CD4-positive, alpha-beta T cell treated with Interleukin-2 at 100 ng/mL for 4 hours (primary cell): ENCODE measurements at regions not wholly inside any gene's neighbourhood (a gene's known extent, or its start where the extent isn't known, plus 50 kb on each side); places are given as distances from the start of the nearest gene placed in this dataset.
A peak's percentile ranks its signal among the peaks of the same experiment; 100 is the strongest.

Experiments
- DNase-seq: peaks from one replicate; pipeline ENCODE4 v3.0.0-alpha.2; 2020; ENCODE audit warnings: low spot score

DNA sequence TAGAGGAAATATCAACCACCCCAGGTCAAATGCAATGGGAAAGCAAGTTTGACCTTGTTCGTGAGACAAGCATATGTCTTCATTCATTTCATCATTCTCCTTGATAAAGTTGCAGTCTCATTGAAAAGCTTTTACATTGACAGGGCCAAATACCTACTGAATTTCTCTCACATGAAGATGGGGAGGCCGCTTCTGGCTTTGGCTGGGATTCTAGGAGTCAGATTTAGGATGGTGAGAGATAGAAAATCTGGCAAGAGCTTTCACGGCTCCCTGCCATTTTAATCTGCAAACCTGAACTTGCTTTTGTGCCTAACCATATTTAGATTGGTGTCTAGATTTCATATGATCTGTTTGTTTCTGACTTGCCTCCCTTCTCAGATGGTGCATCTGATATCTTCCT, 88.0 kb downstream of the TMEM100 start:
- no peak for DNase-seq

DNA sequence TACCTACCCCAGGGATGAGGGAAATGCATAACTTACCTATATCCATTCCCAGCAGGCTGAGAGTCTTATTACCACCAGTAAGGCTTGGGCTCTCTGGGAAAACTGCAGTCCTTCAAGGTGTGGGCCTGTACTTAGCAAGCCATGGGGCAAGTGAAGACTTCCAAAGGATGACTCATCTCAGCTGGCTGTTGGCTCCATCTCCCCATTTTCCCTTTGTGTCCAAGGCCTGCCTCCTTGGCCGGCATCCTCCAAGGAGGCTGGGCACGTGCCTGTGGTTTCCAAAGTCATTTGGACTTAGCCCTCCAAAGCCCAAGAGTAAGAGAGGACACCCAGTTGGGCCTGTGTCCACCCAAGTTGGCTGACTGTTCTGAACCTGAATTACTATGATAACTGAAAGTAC, 89.8 kb downstream of the TMEM100 start:
- DNase-seq: no peak

DNA sequence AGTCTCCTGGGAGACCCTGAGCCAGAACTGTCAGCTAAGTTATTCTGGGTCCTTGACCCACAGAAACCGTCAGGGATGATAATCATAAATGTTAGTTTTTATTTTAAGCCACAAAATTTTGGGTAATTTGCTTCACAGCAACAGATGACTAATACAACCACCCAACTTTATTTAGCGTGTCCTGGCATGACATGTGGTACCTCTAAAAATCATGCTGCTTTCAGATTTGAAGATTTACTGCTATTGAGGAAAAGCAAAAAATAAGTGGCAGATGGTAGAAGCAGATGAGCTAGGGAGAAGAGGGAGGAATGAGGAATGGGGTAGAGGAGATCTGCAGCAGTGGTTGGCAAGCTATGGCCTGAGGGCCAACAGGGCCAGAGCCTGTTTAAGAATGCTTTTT, 90.4 kb downstream of the TMEM100 start:
- DNase-seq: no peak

DNA sequence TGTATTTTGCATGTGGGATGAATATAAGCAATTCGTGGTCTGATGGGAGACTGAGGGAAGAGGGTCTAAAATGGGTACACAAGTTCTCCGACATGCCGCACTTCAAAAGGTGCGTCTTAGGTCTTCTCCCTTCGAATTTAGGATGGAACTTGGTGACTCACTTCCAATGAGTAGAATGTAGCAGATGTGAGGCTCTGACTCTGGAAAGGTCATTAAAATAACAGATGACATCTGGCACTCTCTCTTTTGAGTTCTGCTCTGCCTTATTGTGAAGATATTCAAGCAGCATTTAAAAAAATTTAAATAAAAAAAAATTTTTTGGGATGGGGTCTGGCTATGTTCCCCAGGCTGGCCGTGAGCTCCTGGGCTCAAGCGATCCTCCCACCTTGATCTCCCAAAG, 92.7 kb downstream of the TMEM100 start:
- DNase-seq: no peak

DNA sequence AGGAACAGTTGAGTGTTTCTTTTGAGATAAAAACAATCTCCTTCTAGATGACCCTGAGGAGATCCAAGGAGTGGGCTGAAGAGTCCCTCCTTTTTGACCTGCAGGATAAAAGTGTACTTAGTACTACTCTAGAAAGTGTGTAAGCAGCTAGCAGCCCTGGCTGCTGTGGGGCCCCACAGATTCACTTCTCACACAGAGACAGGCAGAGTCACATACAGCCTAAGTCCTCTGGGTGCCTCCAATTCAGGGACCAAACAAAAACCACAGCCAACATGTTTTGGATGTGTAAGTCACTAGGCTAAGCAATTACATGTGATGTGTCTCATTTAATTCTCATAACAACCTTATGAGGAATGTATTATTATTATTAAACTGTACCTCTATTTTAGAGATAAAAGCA, 97.1 kb downstream of the TMEM100 start:
- no peak for DNase-seq

DNA sequence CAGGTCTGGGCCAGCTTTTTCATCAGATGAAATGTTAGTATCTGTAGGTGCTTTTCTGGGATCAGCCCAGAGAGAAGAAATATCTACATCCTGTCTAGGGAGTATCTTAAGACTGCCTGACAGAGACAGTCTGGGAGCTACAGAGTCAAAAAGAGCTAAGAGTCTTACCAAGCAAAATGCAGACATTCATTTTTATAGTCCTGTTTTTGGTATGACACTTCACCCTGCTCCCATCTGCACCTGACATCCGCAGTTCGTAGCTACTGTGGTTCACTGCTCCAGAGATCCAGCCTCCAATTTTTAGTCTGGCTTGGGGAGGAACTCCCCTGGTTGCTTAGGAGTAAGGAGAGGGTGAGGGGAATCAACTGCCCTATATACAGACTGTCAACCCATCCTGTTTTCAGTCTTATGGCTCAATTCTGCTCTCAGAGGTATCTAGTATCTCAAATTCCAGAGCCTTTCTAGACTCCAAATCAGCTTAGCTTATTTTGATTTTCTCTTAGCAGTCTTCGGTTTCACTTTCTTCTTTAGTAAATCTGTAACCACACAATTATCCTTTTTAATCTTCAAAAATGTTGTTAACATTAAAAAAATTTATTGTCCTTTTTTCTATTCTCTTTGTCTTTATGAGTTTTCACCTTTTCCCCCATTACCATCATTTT, 97.8 kb downstream of the TMEM100 start:
- DNase-seq: no peak

DNA sequence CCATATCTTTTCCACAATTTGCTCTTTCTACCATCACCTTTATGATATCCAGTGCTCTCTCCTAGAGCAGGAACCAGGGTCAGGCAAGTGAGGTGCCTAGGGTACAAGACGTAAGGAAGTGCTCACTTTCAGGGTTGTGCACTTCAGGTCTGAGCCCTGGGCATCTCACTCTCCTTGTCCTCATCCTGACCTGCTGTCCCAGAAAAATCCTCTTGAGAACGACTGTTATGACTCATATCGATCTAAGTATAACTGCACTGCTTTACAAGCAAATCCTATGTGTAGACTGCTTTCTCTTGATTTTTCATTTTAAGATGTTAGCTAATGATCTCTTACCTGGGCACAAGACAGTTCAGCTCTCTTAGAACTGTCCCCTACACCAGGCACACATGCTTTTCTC, 100.1 kb downstream of the TMEM100 start:
- no peak for DNase-seq

DNA sequence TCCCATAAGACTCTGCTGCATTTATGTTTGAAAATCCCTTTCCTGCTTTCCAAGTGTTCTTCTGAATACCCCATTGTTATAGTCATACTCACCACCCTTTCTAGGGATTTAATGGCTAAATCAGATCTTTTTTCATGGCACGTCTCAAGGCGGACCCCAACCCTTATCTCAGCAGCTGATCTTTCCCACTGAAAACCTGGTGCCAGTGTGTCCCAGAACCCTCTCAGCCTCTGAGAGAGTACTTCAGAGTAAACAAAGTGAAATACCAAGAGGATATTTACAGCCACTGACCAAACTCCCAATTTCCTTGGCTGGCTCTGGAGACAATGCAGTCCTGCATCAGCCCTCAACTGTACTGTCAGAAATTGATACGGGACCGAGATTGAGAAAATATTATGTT, 101.7 kb downstream of the TMEM100 start:
- no peak for DNase-seq

DNA sequence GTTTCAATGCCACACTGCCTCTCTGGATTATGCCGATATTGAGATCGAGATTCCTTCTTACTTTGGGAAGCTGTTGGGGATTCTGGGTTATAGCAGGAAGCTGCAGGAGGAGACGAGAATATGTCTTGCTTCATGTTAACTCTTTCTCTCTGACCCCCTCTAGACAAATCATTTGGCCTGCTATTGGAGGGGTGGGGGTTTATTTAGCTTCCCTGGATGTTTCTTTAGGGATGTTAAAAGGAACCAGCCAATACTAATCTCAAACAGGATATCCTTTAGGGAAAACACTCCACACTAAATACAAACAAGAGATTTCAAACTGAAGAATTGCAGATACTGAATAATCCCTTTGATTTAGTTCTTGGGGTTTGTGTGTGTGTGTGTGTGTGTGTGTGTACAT, 102.6 kb downstream of the TMEM100 start:
- no peak for DNase-seq

DNA sequence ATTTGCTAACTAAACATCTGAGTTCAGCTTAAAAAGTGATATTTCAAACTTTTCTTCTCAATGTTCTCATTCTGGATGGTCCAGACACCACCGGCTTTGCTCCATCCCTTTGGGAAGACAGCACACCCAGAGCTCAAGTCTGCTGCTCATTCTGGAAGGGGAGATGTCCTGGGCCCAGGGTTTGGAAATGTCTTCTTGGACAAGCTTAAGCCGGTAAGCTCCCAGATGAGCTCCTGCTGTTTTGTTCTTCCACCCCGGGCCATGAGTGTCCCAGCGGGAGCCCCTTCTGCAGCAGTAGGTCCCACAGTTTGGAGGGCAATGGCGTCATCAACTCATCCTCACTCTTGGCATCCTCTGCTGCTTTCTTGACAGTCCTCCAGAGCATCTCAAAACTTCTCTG, 105.2 kb downstream of the TMEM100 start:
- DNase-seq: no peak

DNA sequence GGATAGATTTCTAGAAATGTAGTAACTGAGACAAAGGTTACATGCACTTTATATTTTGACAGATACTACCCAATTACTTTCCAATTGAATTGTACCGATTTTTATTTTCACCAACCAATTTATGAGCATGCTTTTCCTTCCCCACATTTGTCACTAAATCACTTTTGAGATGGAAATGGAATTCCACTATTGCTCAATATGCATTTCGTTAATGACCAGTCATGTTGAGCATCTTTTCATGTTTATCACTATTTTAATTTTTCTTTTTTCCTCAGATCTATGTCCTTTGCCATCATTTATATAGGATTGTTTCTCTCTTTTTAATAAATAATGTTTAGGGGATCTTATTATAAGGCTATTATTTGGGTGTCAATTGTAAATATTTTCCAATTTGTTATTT, 102.8 kb upstream of the SMIM36 start:
- DNase-seq: no peak

DNA sequence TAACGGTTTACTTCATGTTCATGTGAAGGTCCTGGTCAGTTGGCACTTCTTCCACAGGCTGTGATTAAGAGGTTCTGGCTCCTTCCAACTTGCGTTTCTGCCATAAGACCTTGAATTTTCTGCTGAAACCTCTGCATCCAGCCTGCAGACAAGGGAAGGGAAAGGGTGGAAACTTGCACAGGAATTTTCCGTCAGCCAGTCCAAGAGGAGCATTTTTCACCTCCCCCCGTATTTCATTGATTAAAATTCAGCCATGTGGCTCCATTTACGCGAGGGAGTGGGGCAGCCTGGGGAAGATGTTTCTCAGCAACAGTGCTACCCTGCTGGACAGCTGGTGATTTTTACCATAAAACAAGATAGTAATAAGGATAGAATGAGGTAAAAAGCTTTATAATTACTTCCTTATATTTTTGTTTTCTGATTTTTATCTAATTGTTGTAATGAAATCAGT, 101.5 kb upstream of the SMIM36 start:
- DNase-seq: no peak

DNA sequence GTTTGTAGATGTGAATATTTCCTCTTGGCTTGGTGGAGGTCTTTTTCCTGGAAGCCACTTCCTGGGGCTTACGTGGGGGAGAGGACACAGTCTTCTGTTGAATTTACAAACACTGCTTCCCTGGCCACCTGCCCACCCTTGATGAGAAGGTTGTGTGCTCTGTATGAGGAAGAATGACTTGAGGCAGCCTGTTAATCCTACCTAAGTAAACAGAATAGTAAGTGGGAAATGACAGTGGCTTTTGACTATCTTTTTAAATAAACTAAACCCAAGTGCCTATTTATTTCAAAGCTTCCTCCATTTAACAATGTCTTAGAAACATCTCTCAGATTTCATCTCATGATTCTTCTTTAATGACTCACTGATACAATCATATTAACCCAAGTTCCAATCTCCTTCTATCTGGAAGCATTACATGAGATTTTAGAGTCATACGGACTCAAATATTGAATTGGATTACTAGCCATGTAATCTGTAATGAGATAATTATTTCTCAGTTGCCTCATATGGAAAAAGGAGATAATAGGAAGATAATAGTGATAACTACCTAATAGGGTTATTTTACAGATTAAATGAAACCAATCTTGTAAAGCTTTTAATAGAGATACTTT, 96.6 kb upstream of the SMIM36 start:
- no peak for DNase-seq

DNA sequence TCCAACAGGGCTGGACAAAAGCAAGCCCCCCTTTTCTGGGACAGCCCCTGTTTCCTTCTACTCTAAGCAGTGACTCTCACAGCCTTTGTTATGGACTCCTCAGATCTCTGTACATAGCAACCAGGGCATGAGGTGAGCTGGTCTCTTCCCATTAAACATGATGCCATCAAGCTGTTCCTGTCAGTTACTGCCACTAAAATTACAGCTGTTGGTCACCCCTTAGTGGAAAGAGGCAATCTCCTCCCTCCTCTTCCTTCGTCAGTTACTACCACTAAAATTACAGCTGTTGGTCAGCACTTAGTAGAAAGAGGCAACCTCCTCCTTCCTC, 95.2 kb upstream of the SMIM36 start:
- DNase-seq: no peak

DNA sequence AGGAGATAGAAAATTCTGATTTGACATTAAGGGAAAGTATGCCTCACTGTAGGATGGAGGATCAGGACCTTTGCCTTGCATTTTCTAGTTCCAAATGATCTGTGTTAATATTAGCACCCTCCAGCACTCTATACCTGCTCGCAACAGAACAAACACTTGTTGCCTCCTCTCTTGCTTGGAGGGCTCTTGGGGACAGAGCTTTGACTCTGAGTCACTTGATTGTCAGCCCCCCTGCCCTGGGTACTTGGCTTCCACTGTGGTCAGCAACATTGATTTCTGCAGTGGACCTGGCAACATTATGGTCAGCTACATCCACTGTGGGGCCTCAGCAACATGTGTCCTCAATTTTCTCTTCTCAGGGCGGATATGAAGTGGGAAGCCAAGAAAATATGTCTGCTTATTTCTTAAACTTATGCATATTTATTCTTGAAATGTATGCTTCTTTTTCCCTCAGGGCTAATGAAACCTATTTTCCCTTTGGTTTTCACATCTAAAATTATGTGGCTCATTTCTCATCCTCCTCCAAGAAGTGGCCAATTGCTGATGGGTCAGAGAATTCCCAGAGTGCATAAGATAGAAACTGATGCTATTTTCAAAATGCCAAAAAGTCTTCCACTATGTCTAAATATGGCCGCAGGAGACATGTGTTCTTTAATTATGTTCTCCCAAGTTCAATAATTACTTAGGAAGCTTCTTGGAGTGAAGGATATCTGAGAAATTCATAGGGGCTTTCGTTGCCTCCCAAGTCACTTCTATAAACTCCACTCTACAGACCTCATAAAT, 94.6 kb upstream of the SMIM36 start:
- no peak for DNase-seq

DNA sequence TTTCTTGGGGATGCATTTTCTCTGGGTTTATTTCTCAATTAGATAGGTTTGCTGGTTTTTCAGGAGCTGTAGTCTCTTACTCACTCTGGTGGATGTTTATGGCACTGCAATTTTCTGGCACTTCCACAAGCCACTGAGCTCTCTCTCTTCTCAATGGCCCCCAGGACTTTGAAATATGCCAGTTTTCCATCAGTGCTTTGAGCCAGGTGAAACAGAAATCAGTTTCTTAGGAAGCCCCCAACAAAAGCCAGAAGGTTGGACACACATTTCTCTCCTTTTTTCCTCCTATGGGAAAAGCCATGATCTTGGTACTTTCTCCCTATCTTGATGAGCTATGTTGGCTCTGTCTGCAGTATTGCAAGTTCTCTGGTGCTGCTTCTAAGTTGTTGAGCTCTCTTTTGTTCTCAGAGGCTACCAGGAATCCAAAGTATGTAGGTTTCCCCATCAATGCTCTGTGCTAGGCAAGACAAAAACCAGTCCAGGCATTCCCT, 90.7 kb upstream of the SMIM36 start:
- DNase-seq: peak; percentile 41

DNA sequence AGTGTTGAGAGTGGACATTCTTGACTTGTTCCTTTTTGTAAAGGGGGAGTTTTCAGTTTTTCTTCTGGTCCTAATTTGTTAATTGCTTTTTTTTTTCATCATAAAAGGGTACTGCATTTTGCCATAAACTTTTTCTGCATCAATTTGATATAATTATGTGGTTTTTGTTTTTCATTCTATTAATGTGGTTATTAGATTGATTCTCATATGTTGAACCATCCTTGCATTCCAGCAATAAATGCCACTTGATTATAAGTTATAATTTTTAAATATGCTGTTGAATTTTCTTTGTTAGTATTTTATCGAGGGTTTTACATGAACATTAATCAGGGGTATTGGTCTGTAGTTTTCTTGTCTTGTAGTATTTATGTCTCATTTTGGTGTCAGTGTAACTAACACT, 87.2 kb upstream of the SMIM36 start:
- no peak for DNase-seq

DNA sequence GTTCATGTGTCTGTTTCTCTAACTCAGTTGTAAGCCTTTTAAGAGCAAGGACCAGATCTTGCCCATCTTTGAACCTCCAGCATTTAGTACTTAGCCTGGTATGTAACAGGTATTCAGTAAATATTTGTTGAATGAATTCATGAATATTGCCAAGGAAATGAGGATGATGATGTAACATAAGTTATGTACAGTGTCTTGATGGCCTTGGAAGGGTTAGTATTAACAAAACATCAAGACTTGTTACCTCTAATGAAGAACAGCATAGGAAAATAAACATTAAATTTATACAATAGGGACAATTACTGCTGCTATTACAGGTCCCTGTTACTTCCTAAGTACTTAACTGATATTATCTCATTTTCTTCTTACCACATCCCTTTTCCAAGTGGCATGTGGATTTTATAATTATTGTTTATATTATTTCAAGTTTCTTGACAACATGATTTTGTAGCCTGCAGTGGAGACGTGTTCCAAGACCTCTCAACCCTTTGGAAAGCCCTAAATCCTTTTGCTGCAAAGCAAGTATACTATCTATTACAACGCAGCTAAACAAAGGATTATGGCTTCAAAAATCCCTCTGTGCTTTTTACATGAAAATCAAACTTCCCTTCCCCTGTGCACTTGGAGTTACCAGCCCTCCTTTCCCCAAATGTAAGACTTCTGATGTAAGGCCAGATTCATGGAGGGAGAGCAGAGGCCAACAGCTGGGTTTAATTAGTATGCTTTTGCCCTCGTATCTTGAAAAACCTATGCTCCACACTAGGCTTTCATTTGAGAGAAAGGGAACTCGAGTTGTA, 77.4 kb upstream of the SMIM36 start:
- no peak for DNase-seq

DNA sequence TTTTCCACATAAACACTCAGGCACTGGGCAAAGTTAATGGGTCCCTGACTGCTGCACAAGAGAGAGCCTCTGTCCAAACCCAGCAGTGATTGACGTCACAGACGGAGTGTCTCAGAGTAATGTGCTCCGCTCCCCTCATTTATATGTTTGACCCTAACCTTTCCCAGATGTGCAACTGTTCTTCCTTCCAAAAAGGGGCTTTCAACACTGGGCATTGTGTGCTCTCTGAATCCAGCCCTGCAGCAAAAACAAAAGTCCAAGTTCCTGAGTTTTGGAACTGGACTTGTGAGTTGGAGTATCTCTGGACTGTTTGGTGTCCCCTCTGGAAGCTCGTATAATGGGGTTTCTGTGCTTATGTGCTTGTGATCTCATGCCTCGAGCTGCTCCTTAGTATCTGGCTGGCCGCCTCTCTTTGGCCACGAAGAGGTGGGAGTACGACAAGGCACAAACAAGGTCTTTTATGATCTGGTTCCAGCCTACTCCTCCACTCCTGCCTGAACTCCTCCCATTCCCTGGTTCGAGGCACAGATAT, 76.4 kb upstream of the SMIM36 start:
- no peak for DNase-seq

DNA sequence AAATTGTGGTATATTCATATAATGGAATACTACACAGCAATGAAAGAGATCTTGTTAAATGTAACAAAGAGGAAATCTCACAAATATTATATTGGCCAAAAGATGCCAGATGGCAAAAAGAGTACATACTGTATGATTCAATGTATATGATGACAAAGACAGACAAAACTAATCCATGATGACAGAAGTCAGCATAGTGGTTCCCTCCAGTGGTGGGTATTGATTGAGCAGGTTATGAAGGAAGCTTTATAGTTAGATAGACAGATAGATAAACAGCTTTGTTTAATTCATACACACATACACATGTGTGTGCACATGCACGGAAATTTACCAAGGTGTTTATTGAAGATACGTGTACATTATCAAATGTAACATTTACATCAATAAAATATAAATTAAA, 74.4 kb upstream of the SMIM36 start:
- no peak for DNase-seq

DNA sequence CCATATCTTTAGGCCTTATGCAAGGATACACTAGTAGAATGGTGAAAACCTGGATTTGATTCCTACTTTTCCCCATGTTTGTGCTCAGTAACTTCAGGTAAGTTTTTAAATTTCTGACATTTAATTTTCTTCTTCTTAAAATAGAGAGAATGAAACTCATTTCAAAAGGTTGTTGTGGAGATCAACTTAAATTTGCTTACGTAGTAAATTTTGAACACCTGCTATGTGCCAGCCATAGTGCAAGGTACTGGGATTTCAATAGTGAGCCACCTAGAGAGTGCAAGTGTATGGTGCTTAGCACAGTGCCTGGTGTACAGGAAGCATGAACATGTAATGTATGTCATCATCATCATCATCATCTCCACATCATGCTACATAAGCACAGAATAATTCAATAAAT, 73.6 kb upstream of the SMIM36 start:
- no peak for DNase-seq

DNA sequence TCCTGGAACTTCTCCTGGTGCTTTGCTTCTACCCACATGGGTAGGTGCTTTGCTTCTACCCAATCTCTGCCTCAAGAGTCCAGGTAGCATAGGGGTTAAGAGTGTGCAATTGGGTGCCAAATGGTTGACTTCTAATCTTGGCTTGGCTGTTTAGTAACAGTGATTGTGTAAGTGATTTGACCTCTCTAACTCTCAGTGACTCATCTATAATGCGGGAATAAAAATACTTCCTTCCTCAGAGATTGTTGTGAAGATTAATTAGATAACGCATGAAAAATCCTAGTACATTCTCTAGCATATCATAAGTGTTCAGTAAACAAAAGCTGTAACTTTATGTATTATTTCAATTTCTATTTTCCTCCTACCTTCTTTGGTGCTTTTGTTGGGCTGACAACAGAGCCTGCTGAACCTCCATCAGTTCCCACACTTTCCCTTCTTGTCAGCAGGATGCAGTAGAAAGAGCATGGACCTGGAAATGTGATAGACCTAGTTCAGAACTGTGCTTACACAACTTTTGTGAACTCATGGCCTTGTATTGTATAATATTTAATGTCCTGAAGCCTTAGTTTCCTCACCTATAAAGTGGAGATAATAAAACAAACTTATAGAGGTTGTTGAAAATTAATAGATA, 72.9 kb upstream of the SMIM36 start:
- no peak for DNase-seq
